ENCODE measurements at regions not wholly inside any gene's neighbourhood (a gene's known extent, or its start where the extent isn't known, plus 50 kb on each side); places are given as distances from the start of the nearest gene placed in this dataset.

DNA sequence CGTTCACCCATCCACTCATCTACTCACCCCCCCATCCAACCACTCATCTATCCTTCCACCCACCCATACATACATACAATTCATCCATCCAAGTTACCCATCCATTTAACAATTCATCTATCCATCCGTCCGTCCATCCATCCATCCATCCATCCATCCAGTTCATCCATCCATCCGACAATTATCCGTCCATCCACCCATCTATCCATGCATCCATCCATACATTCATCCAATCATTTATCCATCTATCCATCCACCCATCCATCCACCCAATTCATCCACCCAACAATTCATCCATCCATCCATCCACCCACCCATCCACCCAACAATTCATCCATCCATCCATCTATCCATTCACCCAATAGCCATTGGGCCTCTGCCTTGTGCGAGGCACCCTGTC lies 173.2 kb upstream of the MVB12B start:
- no peak for DNase-seq (ENCODE audit: low spot score)

DNA sequence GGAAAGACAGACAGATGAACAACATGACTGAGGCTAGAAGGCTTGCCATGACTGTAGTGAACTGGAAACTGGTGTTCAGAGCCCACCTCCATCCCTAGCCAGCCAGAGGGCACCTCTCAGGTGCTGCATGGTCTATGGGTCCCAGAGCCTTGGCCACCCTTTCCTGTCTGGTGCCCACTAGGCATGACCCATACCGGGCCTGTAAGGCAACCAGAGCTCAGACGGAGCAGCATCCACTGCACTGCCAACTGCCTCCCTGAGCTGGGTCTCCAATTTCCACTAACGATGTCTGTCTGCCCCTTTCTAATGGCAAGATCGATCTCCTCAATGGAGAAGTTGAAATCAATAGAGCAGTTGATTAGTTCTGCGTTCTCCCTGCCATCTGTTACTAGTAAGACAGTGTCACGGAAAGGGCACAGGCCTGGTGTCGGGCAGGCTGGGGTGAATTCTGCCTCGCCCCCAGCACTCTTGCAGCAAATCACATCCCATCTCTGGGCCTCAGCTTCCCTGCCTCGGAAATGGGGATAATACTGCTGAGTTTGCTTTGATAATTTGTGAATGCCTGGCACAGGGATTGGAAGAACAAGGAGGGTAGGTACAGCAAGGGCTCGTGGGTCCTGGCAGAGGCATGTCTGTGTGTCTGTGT lies 172.3 kb upstream of the MVB12B start:
- DNase-seq (ENCODE audit: low spot score), result no peak

- DNase-seq (ENCODE audit: low spot score), result no peak
Observed at GRCh38 chr9:126154869-126155268, 171.8 kb upstream of the MVB12B start.

DNA sequence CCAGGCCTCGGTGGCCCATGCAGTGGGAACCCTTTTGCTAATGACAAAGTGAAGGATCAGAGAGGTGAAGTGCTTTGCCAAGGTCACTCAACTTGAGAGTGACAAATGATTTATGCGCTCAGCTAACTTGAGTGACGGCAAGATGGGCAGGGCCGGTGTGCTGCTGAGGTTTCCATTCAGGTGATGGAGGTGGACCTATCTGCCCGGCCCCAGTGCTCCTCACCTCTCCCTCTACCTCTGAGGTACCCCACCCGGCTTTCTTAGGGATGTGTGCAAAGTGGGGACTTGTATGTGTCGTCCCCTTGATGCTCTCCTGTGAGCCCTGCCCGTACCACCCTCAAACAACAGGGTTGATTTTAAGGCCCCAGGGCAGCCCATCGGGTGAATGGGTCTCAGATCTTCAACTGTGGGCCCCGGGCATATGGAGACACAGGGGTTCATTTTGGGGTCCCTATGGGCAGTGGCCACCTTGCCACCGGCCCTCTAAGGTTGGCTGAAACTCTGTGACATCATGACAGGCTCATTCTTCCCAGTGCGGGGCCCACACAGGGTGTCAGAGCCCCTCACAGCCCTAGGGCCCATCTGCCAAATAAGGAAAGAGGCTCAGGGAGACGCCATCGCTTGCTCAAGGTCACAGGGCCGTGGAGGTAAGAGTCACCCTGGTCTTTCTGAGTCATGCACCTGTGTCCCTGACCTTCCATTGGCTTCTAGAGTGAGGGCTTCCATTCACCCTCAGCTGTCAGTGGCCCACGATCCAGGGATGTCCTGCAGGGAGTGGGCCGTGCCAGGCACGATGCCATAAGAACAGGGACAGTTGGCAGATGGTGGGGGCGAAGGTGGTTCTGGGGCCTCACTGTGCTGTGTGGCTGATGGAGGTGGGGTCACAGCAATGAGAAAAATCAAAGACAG lies 170.6 kb upstream of the MVB12B start:
- no peak for DNase-seq (ENCODE audit: low spot score)

DNA sequence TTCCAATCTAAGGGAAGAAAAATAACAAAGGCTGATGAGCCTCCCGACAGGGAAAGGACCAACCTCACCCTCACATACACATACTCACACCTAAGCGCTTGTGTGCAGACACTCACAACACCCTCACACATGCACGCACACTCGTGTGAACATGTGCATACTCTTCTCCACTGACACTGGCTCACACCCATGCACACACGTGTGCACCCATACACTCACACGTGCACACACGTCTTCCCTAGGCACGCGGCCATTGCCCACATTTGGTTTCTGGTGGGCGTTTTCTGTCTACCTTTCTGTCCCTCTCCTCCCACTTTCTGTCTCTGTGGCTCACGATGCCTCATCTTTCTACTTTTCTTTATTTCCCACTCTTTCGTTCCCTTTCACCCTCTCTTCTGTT lies 169.7 kb upstream of the MVB12B start:
- no peak for DNase-seq (ENCODE audit: low spot score)

- no peak for DNase-seq (ENCODE audit: low spot score)
Observed at GRCh38 chr9:126157423-126157822, 169.2 kb upstream of the MVB12B start.

- DNase-seq (ENCODE audit: low spot score), result no peak
Observed at GRCh38 chr9:126157826-126158587, 168.6 kb upstream of the MVB12B start.

- no peak for DNase-seq (ENCODE audit: low spot score)
Observed at GRCh38 chr9:126158588-126159429, 167.8 kb upstream of the MVB12B start.

DNA sequence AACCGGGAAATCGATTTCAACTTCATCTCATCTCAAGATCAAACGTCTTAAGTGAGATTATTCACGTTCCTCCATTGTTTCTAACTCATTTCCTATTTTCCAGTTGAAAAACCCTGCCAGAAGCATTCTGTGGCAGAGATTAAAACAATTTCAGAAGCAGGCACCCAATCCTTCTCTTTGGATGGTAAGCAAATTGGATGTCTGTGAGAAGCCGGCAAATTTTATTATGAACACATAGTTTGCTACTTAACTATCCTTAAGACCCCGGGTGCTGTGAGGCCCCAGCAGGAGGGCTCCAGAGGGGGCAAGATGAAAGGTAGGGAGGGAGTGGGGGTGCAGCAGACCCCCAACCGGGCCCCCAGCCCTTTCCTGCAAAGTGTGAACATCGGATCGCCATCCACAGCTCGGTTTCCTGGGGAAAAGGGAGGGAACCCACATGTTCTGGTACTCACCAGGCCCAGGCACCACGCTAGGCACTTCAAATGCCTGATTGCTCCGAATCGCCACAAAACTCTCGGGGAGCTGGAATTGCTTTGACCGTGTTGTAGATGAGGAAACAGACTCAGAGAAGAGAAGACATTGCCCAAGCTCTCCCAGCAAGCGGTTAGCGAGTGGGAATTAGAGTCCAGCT lies 167.1 kb upstream of the MVB12B start:
- DNase-seq (ENCODE audit: low spot score), result no peak

DNA sequence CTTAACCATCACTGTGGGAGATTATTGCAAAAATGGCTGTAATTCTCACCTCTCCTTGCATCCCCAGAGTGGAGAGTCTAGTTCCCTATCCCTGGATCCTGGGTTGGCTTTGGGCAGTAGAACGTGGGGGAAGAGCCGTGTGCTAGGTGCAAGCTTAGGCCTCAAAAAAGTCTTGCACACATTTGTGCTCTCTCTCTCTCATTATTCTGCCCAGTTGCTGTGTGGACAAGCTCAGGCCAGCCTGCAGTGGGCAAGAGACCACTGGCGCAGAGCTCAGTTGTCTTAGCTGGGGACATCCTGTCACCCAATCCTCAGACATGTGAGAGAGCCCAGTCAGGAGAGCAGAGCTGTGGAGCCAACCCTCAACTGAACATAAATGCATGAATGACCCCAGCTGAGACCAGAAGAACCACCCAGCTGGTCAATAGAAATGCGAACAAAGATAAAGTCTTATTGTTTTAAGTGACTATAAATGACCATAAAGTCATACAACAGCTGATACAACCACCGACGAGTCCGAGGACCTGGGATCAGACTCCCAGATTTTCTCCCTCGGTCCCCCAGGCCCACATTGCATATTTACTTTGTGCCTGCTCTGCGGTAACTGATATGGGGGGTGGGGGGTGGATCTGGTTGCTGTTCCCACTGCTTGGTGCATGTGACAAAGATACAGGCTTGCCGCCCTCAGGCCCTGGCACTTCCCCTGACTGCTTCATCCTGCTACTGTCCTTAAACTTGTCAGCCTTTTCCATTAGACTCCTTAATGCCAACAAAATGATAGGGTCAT lies 166.4 kb upstream of the MVB12B start:
- no peak for DNase-seq (ENCODE audit: low spot score)

DNA sequence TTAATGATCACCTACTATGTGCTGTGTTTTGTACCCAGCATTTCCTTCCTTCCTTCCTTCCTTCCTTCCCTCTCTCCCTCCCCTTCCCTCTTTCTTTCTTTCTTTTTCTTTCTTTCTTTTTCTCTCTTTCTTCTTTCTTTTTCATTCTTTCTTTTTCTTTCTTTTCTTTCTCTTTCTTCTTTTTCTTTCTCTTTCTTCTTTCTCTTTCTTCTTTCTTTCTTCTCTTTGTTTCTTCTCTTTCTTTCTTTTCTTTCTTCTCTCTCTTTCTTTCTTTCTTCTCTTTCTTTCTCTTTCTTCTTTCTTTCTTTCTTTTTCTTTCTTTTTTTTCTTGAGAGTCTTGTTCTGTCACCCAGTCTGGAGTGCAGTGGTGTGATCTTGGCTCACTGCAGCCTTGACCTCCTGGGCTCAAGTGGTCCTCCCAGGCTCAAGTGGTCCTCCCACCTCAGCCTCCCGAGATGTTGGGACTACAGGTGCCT lies 165.7 kb upstream of the MVB12B start:
- no peak for DNase-seq (ENCODE audit: low spot score)

GRCh38 chr9:126162611-126163381 lies 163.8 kb upstream of the MVB12B start:
- DNase-seq (ENCODE audit: low spot score), result no peak

DNA sequence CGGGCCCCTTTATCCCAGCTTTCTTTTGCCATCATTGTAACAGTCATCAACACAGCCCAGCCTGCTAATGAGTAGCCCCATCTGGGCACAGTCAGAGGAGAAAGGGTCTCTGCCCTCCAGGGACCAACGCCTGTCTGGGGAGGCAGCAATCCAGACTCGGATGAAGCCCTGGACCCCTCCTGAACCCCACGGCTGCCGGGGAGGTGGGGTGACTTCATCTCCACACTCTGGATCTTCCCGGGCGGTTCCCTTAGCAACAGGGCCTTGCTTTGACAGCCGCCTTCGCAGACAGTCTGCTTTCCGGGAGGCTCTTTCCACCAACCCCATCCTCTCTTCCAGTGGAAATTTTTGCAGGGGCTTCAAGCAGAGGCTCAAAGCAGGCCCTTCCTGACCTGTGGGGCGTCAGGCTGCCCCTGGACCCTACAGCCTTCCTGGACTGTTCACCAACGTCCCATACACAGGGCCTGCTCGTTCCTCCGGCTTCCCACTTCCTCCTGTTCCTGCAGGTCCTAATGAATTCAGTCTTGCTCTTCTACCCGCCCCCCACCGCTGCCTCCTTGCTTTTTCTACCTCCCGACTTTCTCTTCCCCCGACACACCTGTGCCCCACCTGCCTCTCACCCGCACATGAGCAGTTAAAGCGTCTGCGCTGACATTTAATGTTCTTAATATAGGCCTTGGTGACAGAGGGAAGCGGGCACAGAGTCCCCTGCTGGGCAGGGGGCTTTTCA lies 161.7 kb upstream of the MVB12B start:
- no peak for DNase-seq (ENCODE audit: low spot score)

DNA sequence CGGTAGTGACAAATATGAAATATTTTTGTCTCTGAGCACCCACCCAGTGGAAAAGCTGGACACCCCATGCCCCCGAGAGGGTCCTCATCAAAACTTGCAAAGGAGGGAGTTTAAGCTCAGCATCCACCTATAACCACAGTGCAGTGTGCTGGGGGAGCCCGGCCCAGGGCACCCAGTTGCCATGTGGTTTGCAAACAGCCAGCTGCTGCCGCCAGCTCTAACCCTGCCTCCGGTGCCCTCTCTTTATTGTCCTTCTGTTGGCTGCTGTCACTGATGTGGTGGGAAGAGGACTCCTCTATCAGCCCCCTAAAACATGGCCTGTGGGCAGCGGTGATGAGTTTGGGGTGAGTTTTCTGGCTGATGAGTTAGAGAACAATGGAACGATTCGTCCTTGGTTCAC lies 160.9 kb upstream of the MVB12B start:
- DNase-seq (ENCODE audit: low spot score), result no peak

DNA sequence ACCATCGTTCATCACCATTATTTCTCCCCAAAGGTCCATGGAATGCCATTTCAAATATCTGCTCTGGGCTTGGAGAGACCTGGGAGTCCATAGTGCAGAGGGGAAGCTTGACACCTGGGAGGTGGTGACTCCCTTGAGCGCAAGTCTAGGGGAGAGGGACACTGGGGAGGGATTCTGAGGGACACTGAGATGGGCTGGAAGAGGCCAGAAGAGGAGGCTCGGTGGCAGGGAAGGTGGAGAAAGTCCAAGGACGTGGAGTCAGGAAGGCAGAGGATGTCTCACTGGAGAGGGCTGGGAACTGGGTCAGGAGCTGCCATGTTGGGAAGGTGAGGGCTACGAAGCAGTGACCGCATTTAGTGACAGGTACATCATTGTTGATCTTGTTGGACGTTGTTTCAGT lies 160.3 kb upstream of the MVB12B start:
- no peak for DNase-seq (ENCODE audit: low spot score)

GRCh38 chr9:126166866-126167265 lies 159.8 kb upstream of the MVB12B start:
- DNase-seq (ENCODE audit: low spot score), result no peak

- no peak for DNase-seq (ENCODE audit: low spot score)
Observed at GRCh38 chr9:126169736-126170135, 156.9 kb upstream of the MVB12B start.

DNA sequence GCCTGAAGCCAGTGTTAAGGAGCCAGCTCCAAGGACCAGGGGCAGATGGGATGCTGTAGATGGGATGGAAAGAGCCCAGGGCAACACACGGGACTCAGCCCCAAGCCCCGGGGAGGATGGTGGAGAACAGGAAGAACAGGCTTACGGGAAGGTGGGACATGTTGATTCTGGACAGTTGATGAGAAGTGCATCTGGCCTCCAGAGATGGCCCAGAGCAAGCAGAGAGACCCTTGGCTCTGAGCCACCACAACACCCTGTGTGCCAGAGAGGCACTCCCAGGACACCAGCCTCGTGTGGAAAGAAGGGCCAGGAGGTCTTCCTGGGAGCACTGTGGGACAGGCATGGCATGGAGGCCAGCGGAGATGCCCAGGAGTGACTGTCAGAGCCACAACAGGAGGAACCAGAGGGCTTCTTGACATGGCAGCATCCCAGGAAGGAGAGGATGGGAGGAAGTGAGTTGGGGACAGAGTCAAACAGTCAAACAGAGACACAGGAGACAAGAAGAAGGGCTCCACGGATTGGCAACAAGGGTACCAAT lies 156.3 kb upstream of the MVB12B start:
- DNase-seq (ENCODE audit: low spot score), result no peak

- DNase-seq (ENCODE audit: low spot score), result no peak
Observed at GRCh38 chr9:126171641-126172040, 155.0 kb upstream of the MVB12B start.

Data from AG08396 (cell line).